ENCODE measurements at regions not wholly inside any gene's neighbourhood (a gene's known extent, or its start where the extent isn't known, plus 50 kb on each side); places are given as distances from the start of the nearest gene placed in this dataset.

GRCh38 chr12:124169577-124170284 lies 125.2 kb upstream of the RFLNA start:
- Histone ChIP-seq H4K20me1 (ENCODE audit: insufficient read depth, low read length) (no peaks in the 10 kb centered on the region), H2AFZ (ENCODE audit: low read length) (no peak overlapping the region), H3K27me3 (ENCODE audit: control insufficient read depth in 1 of 2, insufficient read depth in 2 of 2, low read length in 2 of 2) (peaks cover 0 to 14% of the 10 kb centered on the region in 2 experiments; a peak in 2 of 5 replicates), H3K9ac (ENCODE audit: insufficient read depth, low read depth, low read length) (no peak overlapping the region), H3K4me2 (ENCODE audit: low read depth, low read length) (no peak overlapping the region), H3K27ac (ENCODE audit: extremely low read length, insufficient read depth, low read length) (no peak overlapping the region), H3K79me2 (ENCODE audit: insufficient read depth, low read length) (no peaks in the 10 kb centered on the region), H3K4me1 (ENCODE audit: insufficient read depth, low read length) (no peaks in the 10 kb centered on the region; the same call in 1 of the 2 replicates), H3K9me3 (ENCODE audit: low read length) (no peaks in the 10 kb centered on the region), H3K4me3 (replicated peaks in 1 of 3; ENCODE audit: insufficient read depth in 1 of 3, low read depth in 2 of 3, low read length in 3 of 3) (no peak overlapping the region), H3K36me3 (replicated peaks in 1 of 2; ENCODE audit: control insufficient read depth in 1 of 2, insufficient read depth in 2 of 2, low read length in 2 of 2) (no peaks in the 10 kb centered on the region)
- intact Hi-C loops (cut with micrococcal nuclease; ENCODE audit: unreplicated experiment): no loop called here
- DNase-seq (ENCODE audit: low spot score): no peak
- TF ChIP-seq GZF1 (CRISPR knock-in tag; IDR thresholded peaks at IDR 0.05): no peak
- TF ChIP-seq YEATS2 (CRISPR knock-in tag; IDR thresholded peaks at IDR 0.05; ENCODE audit: borderline replicate concordance): no peak
- TF ChIP-seq ZBTB33 (CRISPR knock-in tag; IDR thresholded peaks at IDR 0.05): no peak
- TF ChIP-seq ZGPAT (CRISPR knock-in tag; IDR thresholded peaks at IDR 0.05): no peak
- no peak for TF ChIP-seq ZNF564 (CRISPR knock-in tag; IDR thresholded peaks at IDR 0.05)
- no peak for TF ChIP-seq ZNF639 (CRISPR knock-in tag; conservative IDR thresholded peaks at IDR 0.05)
- TF ChIP-seq HOXA9 (CRISPR knock-in tag; IDR thresholded peaks at IDR 0.05; ENCODE audit: borderline replicate concordance): no peak
- no peak for TF ChIP-seq ZZZ3 (CRISPR knock-in tag; IDR thresholded peaks at IDR 0.05; ENCODE audit: borderline replicate concordance)
- no peak for TF ChIP-seq CREM (IDR thresholded peaks at IDR 0.05)
- no peak for TF ChIP-seq CREM (CRISPR knock-in tag; IDR thresholded peaks at IDR 0.05)
- TF ChIP-seq PAX8 (CRISPR knock-in tag; IDR thresholded peaks at IDR 0.05; ENCODE audit: borderline replicate concordance): no peak
- TF ChIP-seq ZNF235 (CRISPR knock-in tag; IDR thresholded peaks at IDR 0.05; ENCODE audit: borderline replicate concordance): no peak
- TF ChIP-seq TGIF2 (CRISPR knock-in tag; IDR thresholded peaks at IDR 0.05): no peak
- TF ChIP-seq GATAD2A (CRISPR knock-in tag; IDR thresholded peaks at IDR 0.05): no peak
- FAIRE-seq: no peak
- ATAC-seq: no peak
- in situ Hi-C loops (cut with HindIII; ENCODE audit: extremely low pct_ligation_motif_present, low pct_unique_long_range_greater_than_20kb): no loop called here
- ChIA-PET CTCF (ENCODE audit: low intra/inter-chr PET ratio, low total read pairs) (no interaction called here), POLR2A (no interaction called here)
- 22% methylated on average over 4 of the region's 4 CpGs for WGBS (ENCODE audit: low lambda C conversion rate)
- BruUV-seq (replicated peaks): no TSS peak
